GM10266 (cell line): ENCODE measurements at regions not wholly inside any gene's neighbourhood (a gene's known extent, or its start where the extent isn't known, plus 50 kb on each side); places are given as distances from the start of the nearest gene placed in this dataset.

Experiments
- DNase-seq: peaks from one replicate; pipeline ENCODE4 v3.0.0; 2012; ENCODE audit errors: extremely low spot score
- TF ChIP-seq, protein P1 (sequence below): IDR thresholded peaks from 2 replicates; pipeline ENCODE4 v1.5.1; 2012; ENCODE audit warnings: mild to moderate bottlenecking, low read depth; ENCODE audit not compliant: control insufficient read depth, insufficient read depth; ENCODE audit errors: missing control alignments

DNA sequence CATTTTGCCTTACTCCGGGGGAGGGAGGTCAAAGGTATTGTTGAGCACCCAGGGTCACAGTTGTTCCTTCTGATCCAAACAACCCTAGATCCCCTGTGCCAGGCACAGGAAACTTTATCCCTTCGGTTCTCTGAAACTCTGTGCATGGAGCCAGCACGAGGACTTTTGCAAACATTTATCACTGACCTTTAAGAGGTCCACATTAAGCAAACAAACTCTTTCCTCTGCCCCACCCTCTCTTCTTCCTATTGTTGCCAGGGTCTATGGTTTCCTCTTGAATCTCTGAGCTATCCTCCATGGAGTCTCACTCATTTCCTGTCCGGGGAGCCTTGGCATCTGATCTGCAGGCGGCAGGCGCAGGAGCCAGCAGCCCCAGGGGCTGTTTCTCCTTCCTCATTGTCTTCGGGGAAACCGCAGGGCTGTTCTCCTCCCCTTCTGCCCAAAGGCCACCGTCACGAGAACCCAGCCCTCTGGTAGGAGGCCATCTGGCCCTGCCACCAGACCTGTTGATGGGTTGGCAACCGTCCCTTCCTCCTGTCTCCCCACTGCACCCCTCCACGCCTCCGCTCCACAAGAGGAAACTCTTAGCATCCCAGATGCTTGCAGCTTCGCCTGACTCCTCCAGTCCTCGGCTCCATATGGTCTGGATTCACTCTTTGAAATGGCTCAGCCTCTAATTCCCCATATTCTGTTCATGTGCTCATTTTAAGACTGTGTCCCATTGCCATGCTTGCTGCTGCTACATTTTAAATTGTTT, 327.3 kb upstream of the NRP1 start:
- DNase-seq: no peak
- TF ChIP-seq, protein P1, sequence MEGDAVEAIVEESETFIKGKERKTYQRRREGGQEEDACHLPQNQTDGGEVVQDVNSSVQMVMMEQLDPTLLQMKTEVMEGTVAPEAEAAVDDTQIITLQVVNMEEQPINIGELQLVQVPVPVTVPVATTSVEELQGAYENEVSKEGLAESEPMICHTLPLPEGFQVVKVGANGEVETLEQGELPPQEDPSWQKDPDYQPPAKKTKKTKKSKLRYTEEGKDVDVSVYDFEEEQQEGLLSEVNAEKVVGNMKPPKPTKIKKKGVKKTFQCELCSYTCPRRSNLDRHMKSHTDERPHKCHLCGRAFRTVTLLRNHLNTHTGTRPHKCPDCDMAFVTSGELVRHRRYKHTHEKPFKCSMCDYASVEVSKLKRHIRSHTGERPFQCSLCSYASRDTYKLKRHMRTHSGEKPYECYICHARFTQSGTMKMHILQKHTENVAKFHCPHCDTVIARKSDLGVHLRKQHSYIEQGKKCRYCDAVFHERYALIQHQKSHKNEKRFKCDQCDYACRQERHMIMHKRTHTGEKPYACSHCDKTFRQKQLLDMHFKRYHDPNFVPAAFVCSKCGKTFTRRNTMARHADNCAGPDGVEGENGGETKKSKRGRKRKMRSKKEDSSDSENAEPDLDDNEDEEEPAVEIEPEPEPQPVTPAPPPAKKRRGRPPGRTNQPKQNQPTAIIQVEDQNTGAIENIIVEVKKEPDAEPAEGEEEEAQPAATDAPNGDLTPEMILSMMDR: no peak

DNA sequence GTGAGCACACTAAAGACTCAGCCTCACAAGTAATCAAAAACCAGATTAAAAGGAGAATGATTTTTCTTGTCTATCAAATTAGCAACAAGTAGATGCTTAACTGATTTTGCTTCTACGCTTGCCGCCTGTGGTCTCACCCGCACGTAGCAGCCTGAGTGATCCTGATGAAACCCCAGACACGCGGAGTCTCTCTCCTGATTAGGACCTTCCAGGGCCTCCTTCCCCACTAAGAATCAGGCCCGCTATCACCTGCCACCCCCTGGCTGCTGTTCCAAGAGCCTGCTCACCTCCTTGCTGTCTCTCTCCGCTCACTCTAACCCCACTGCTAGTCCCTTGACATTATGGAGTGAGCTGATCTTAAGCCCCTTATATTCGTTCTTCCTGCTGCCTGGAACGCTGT, 325.9 kb upstream of the NRP1 start:
- no peak for DNase-seq
- TF ChIP-seq, protein P1: no peak

GRCh38 chr10:33657913-33658312, 323.4 kb upstream of the NRP1 start:
- DNase-seq: no peak
- TF ChIP-seq, protein P1: no peak

GRCh38 chr10:33657154-33657908, 322.9 kb upstream of the NRP1 start:
- TF ChIP-seq, protein P1: no peak
- DNase-seq: no peak

DNA sequence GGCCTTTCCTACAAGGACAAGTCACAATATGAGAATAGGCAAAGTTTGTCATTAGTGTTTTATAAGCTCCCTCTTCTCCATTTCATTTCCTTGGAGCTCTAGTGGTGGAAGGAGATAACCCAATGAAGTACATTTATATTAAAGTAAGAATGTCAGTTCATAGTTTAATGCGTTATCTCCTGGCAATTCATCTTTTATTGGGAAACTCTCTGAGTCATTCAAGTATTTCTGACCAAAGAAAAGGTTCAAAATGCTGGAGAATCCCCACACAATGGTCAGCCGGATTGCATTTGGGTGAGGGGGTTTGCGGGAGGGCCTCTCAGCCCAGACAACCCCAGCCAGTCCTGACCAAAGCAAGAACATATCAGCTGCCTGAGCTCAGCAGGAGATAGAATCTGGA, 321.5 kb upstream of the NRP1 start:
- TF ChIP-seq, protein P1: no peak
- no peak for DNase-seq

- TF ChIP-seq, protein P1: no peak
- no peak for DNase-seq
These were observed 320.8 kb upstream of the NRP1 start for GRCh38 chr10:33655165-33655815.
